ENCODE measurements at regions not wholly inside any gene's neighbourhood (a gene's known extent, or its start where the extent isn't known, plus 50 kb on each side); places are given as distances from the start of the nearest gene placed in this dataset.
"Not testable (repeated sequence)": the region's sequence is repeated elsewhere in the genome, so short reads cannot be mapped to it uniquely, and the experiment has no call there.

DNA sequence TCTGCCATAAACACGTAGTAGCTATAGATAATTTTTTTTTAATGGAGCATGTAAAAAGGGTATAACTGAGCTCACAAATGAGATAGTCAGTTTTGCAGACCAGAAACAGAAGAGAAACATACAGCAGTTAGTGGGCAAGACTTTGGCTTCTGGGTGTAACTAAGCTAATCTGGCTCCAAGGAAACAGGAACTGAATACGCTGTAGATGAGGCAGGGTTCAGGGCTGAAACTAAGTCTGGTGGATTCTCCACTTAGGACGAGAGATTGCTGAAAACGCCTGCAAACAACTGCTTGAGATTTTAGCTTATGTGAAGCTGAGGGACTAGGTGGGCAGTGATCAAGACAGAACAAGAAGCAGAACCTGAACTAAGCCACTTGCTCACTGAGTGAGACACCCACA lies 91.7 kb downstream of the SMIM20 start:
- H3K27ac Mint-ChIP-seq (ENCODE audit: low read depth), result no peak overlapping the region
- H3K4me3 Mint-ChIP-seq, result no peak overlapping the region
- H3K4me1 Mint-ChIP-seq, result no peaks in the 10 kb centered on the region
- DNase-seq (ENCODE audit: low spot score in 2 of 2) (no peak), ATAC-seq (replicated peaks; ENCODE audit: extremely low read depth, poor library complexity, severe bottlenecking) (no peak)
- H3K9me3 Mint-ChIP-seq, result no peaks in the 10 kb centered on the region
- H3K36me3 Mint-ChIP-seq (ENCODE audit: insufficient read depth), result no peaks in the 10 kb centered on the region
- H3K27me3 Mint-ChIP-seq, result peaks cover 30% of the 10 kb centered on the region

DNA sequence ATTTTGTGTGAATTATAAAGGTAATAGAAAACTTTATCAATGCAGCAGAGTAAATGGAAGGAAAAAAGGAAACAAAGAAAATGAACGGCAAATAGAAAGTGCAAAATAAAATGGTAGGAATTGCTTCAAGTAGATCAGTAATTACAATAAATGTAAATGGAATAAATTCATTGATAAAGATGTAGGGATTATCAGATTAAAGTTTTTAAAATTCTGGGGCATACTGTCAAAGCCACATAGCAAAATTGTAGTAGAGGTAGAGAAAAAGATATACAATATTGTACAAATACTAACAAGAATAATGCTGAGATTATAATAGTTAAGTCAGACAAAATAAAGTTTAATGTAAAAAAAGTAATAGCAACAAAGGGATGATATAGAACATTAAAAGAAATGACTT lies 94.7 kb downstream of the SMIM20 start:
- no peak overlapping the region for H3K4me3 Mint-ChIP-seq
- H3K27me3 Mint-ChIP-seq, result peaks cover 52% of the 10 kb centered on the region
- H3K4me1 Mint-ChIP-seq, result no peaks in the 10 kb centered on the region
- no peaks in the 10 kb centered on the region for H3K36me3 Mint-ChIP-seq (ENCODE audit: insufficient read depth)
- no peak for ATAC-seq (replicated peaks; ENCODE audit: extremely low read depth, poor library complexity, severe bottlenecking)
- no peak overlapping the region for H3K27ac Mint-ChIP-seq (ENCODE audit: low read depth)
- no peaks in the 10 kb centered on the region for H3K9me3 Mint-ChIP-seq
- no peak for DNase-seq (ENCODE audit: low spot score in 2 of 2)

DNA sequence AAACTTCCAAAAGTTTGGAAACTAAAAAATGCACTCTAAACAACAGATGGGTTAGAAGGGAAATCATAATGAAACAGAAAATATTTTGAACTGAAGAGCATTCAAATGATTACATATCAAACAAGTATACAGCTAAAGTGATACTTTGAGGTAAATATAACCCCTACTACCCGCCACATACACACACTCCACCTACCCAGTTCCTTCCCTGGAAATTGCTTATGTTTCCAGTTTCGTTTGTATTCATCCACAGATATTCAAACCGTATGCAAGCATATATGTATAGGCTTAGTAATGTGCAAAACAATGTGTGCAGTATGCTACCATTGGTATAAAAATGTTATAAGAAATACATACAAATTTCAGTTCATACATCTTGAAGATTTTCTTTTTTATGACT lies 95.5 kb downstream of the SMIM20 start:
- ATAC-seq (replicated peaks; ENCODE audit: extremely low read depth, poor library complexity, severe bottlenecking), result no peak
- DNase-seq (ENCODE audit: low spot score in 2 of 2), result no peak
- Mint-ChIP-seq H3K4me3 (no peak overlapping the region), H3K36me3 (ENCODE audit: insufficient read depth) (no peaks in the 10 kb centered on the region), H3K4me1 (no peaks in the 10 kb centered on the region), H3K27me3 (peaks cover 52% of the 10 kb centered on the region), H3K27ac (ENCODE audit: low read depth) (no peak overlapping the region), H3K9me3 (no peaks in the 10 kb centered on the region)

DNA sequence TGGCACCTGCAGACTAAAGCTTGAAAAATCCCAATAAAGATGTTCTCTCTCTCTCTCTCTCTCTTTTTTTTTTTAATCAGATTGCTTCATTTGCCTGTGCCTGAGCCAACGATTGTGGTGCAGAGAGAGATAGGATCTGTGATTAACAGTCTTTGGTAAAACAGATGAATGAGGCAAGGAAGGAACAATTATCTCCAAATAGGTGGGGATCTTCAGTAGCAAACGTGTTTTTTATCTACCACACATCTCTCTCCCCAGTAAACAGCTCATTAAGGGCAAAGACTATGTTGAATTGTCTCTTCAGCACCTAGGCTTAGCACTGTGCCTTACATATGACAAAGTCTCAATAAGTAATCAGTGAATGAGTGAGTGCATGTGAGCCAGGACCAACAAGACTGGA lies 96.3 kb downstream of the SMIM20 start:
- no peak for ATAC-seq (replicated peaks; ENCODE audit: extremely low read depth, poor library complexity, severe bottlenecking)
- DNase-seq (ENCODE audit: low spot score in 2 of 2), result no peak
- no peak overlapping the region for H3K27ac Mint-ChIP-seq (ENCODE audit: low read depth)
- no peak overlapping the region for H3K4me3 Mint-ChIP-seq
- H3K36me3 Mint-ChIP-seq (ENCODE audit: insufficient read depth), result no peaks in the 10 kb centered on the region
- H3K4me1 Mint-ChIP-seq, result no peaks in the 10 kb centered on the region
- no peaks in the 10 kb centered on the region for H3K9me3 Mint-ChIP-seq
- H3K27me3 Mint-ChIP-seq, result peaks cover 52% of the 10 kb centered on the region

DNA sequence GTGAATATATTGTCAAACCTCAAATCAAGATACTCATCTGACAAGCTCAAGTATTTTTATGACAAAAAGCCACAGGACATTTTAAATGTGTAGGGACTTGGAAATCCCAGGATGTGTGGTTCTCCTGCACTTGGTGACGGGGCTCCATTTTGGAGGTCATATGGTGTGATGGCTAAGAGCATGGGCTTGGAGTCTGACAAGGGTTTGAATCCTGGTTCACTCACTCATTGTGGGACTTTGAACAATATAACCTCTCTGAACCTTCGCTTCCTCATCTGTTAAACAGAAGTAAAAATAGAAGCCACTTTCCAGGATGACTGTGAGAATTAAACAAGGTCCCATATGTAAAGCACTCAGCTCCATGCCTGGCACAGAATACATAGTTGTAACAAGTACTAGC lies 99.6 kb downstream of the SMIM20 start:
- no peaks in the 10 kb centered on the region for H3K36me3 Mint-ChIP-seq (ENCODE audit: insufficient read depth)
- no peak overlapping the region for H3K4me3 Mint-ChIP-seq

DNA sequence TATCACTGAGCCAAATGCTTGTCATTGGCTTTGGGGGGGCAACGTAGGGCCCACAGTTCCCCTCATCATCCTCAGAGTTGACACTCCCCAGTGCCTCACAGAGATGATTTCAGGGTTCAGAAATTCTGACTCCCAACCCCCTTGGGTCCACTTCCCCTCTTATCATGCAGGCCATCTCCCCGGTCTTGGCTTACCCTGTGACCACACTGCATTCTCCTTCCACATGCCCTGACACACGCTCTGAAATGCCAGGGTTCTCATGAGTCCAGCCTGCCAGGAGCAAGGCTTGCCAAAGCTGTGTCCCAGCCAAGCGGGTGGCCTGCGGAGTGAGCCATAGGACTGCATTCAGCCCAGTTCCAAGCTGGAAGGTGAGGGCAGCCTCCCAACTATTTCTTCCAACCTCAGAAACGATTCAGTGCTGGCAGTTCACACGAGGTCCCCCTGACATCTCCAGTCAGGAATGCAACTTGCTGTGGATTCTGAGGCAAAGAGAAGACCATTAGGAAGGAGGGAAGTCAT lies 101.2 kb downstream of the SMIM20 start:
- Mint-ChIP-seq H3K4me1 (peaks cover 5% of the 10 kb centered on the region), H3K27me3 (peaks cover 61% of the 10 kb centered on the region), H3K27ac (ENCODE audit: low read depth) (no peak overlapping the region), H3K9me3 (no peaks in the 10 kb centered on the region), H3K36me3 (ENCODE audit: insufficient read depth) (no peaks in the 10 kb centered on the region), H3K4me3 (no peak overlapping the region)
- DNase-seq (ENCODE audit: low spot score in 2 of 2) (no peak), ATAC-seq (replicated peaks; ENCODE audit: extremely low read depth, poor library complexity, severe bottlenecking) (no peak)

More for the DNA sequence above, 99.6 kb downstream of the SMIM20 start:
- DNase-seq (ENCODE audit: low spot score in 2 of 2) (no peak), ATAC-seq (replicated peaks; ENCODE audit: extremely low read depth, poor library complexity, severe bottlenecking) (no peak)
- H3K9me3 Mint-ChIP-seq, result no peaks in the 10 kb centered on the region
- peaks cover 52% of the 10 kb centered on the region for H3K27me3 Mint-ChIP-seq
- H3K4me1 Mint-ChIP-seq, result no peaks in the 10 kb centered on the region
- no peak overlapping the region for H3K27ac Mint-ChIP-seq (ENCODE audit: low read depth)

DNA sequence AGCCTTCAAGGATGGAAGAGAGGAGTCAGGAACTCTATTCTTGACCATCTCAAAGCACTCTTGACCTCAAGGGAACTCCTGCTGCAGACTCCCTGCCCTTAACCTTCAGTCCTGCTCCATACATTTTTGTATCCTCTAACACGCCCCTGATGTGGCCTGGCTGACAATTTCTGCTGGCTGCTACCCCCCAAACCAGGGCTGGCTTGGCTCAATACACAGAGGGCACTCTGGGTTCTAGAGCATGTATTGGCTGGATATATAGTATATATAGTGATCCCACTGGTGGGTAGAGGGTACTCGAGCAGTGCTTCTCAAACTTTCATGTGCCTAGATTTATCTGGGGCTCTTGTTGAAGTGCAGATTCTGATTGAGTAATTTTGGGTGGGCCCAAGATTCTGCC lies 101.9 kb downstream of the SMIM20 start:
- Mint-ChIP-seq H3K4me1 (peaks cover 7% of the 10 kb centered on the region), H3K9me3 (no peaks in the 10 kb centered on the region), H3K27me3 (peaks cover 68% of the 10 kb centered on the region), H3K36me3 (ENCODE audit: insufficient read depth) (no peaks in the 10 kb centered on the region), H3K4me3 (no peak overlapping the region), H3K27ac (ENCODE audit: low read depth) (no peak overlapping the region)
- ATAC-seq (replicated peaks; ENCODE audit: extremely low read depth, poor library complexity, severe bottlenecking) (no peak), DNase-seq (ENCODE audit: low spot score in 2 of 2) (no peak)

DNA sequence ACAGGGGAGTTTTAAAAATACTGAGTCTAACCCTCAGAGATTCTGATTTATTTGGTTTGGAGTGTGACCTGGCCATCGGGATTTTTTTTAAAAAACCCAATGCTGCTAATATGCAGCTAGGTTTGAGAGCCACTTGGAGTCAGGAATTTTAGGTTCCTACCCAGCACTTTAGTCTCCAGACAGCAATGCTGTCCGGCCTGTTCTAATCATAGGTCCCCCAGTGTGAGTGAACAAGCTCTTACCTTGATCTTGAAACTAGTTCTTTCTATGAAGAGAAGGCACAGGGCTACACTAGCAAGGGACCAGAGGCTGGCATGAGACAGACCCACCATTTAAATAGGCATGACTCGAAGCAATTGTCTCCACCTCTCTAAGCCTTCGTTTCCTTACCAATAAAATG lies 103.5 kb downstream of the SMIM20 start:
- Mint-ChIP-seq H3K27me3 (peaks cover 70% of the 10 kb centered on the region), H3K4me1 (peaks cover 7% of the 10 kb centered on the region), H3K4me3 (no peak overlapping the region), H3K36me3 (ENCODE audit: insufficient read depth) (no peaks in the 10 kb centered on the region), H3K9me3 (no peaks in the 10 kb centered on the region), H3K27ac (ENCODE audit: low read depth) (no peak overlapping the region)
- DNase-seq (ENCODE audit: low spot score in 2 of 2) (no peak), ATAC-seq (replicated peaks; ENCODE audit: extremely low read depth, poor library complexity, severe bottlenecking) (no peak)

DNA sequence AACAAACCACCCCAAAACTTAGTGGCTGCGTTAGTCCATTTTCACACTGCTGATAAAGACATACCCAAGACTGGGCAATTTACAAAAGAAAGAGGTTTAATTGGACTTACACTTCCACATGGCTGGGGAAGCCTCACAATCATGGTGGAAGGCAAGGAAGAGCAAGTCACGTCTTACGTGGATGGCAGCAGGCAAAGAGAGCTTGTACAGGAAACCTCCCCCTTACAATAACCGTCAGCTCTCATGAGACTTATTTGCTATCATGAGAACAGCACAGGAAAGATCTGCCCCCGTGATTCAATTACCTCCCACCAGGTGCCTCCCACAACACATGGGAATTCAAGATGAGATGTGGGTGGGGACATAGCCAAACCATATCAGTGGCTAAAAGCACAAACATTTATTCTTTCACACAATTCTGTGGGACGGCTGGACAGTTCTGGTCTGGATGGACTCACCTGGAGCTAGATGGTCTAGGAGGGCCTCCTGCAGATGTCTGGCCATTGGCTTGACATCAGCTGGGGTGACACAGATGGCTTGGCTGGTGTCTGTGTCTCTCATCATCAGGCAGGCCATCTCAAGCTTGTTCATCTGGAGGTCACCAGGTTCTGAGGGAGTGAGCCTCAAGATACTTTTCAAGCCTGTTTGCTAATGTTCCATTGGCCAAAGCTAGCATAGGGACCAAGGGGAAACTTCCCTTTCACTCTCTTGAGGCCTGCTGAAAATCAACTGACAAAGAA lies 104.1 kb downstream of the SMIM20 start:
- not testable (repeated sequence) for H3K4me3 Mint-ChIP-seq; H3K9me3 Mint-ChIP-seq; DNase-seq (ENCODE audit: low spot score in 2 of 2); H3K4me1 Mint-ChIP-seq; H3K36me3 Mint-ChIP-seq (ENCODE audit: insufficient read depth); H3K27ac Mint-ChIP-seq (ENCODE audit: low read depth); ATAC-seq (replicated peaks; ENCODE audit: extremely low read depth, poor library complexity, severe bottlenecking)
- peaks cover 69% of the 10 kb centered on the region for H3K27me3 Mint-ChIP-seq

DNA sequence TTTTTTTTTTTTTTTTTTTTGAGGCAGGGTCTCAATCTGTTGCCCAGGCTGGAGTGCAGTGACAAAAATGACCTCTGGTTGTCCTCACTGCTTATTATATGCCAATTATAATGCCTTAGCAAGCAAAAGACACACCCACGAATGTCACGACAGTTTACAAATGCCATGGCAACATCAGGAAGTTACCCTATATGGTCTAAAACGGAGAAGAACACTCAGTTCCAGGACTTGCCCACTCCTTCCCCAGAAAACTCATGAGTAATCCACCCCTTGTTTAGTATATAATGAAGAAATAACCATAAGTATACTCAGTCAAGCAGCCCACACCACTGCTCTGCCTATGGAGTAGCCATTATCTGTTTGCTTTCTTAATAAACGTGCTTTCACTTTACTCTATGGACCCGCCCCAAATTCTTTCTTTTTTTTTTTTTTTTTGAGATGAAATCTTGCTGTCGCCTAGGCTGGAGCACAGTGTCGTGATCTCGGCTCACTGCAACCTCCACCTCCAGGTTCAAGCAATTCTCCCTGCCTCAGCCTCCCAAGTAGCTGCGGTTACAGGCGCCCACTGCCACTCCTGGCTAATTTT lies 106.2 kb downstream of the SMIM20 start:
- Mint-ChIP-seq H3K27ac (ENCODE audit: low read depth) (no peak overlapping the region), H3K4me3 (peak overlapping the region; percentile 51), H3K36me3 (ENCODE audit: insufficient read depth) (no peaks in the 10 kb centered on the region), H3K4me1 (peaks cover 7% of the 10 kb centered on the region), H3K9me3 (no peaks in the 10 kb centered on the region), H3K27me3 (peaks cover 57% of the 10 kb centered on the region)
- ATAC-seq (replicated peaks; ENCODE audit: extremely low read depth, poor library complexity, severe bottlenecking) (no peak), DNase-seq (ENCODE audit: low spot score in 2 of 2) (no peak)

DNA sequence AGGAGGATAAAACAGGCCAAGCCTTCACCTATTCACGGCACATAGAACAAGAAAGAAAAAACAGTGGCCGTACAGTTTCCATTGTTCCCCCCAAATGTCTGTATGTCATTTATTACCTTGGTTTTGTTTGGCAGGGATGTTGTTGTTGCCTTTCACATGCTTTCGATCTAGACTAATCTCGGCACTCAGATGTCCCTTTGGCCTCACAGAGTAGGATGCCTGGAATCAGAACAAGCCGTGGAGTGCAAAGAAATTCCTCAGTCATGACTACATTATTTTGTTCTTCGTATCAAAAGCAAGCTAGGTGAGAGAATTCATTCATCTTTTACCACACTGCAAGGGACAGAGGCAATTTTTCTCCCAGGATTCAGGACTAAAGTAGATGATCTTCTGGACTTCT lies 106.9 kb downstream of the SMIM20 start:
- ATAC-seq (replicated peaks; ENCODE audit: extremely low read depth, poor library complexity, severe bottlenecking) (no peak), DNase-seq (ENCODE audit: low spot score in 2 of 2) (no peak)
- peaks cover 50% of the 10 kb centered on the region for H3K27me3 Mint-ChIP-seq
- H3K9me3 Mint-ChIP-seq, result no peaks in the 10 kb centered on the region
- H3K4me3 Mint-ChIP-seq, result no peak overlapping the region
- no peaks in the 10 kb centered on the region for H3K36me3 Mint-ChIP-seq (ENCODE audit: insufficient read depth)
- H3K27ac Mint-ChIP-seq (ENCODE audit: low read depth), result no peak overlapping the region
- H3K4me1 Mint-ChIP-seq, result peaks cover 7% of the 10 kb centered on the region

DNA sequence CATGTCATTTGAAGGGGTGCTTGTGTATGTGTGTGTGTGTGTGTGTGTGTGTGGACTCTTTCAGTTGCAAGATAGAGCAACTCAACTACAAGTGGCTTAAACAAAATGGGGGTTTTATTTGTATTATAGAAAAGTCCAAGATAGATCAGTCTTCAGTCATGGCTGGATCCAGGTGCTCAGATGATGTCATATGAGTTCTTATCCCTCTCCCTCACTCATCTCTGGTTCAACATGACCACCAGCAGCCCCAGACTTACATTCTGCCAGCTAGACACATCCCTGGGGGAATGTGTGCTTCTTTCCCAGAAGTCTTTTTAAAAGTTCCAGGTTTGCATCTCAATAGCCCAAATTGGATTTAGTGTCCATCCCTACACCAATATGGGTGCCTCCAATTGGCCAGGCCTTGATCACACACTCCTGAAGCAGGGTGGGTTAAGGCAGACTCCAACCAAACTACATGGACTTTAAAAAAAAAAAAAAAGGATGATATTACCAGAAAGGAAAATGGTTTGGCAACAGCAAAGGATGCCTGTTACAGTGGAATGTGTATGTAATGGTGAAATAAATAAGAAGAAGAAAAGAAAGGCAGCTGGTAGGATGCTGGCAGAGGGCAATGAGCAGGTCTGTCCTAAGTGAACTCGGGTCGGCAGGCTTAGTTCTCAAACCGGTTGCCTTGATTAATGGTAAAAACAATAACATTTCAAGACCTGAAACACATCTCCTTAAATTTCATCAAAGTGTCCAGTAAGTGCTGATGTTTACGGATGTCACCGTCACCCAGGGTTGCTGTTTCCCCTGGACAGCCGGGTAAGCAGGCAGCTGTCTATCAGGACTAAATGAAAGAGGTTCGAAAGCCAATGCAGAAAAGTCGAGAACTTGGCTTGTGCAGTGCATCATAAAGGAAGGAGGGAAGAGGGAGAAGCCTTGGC lies 107.7 kb downstream of the SMIM20 start:
- no peaks in the 10 kb centered on the region for H3K9me3 Mint-ChIP-seq
- DNase-seq (ENCODE audit: low spot score in 2 of 2), result no peak
- no peak overlapping the region for H3K27ac Mint-ChIP-seq (ENCODE audit: low read depth)
- ATAC-seq (replicated peaks; ENCODE audit: extremely low read depth, poor library complexity, severe bottlenecking), result no peak
- peaks cover 7% of the 10 kb centered on the region for H3K4me1 Mint-ChIP-seq
- peaks cover 50% of the 10 kb centered on the region for H3K27me3 Mint-ChIP-seq
- H3K36me3 Mint-ChIP-seq (ENCODE audit: insufficient read depth), result no peaks in the 10 kb centered on the region
- no peak overlapping the region for H3K4me3 Mint-ChIP-seq
